GM18502 (cell line): ENCODE measurements at regions not wholly inside any gene's neighbourhood (a gene's known extent, or its start where the extent isn't known, plus 50 kb on each side); places are given as distances from the start of the nearest gene placed in this dataset.
A peak's percentile ranks its signal among the peaks of the same experiment; 100 is the strongest.

Experiments
- ATAC-seq: cut with Tn5 transposase; IDR thresholded peaks from one replicate; pipeline ENCODE4 v1.9.1; 2021; ENCODE audit warnings: mild to moderate bottlenecking; ENCODE audit not compliant: unreplicated experiment, poor library complexity

DNA sequence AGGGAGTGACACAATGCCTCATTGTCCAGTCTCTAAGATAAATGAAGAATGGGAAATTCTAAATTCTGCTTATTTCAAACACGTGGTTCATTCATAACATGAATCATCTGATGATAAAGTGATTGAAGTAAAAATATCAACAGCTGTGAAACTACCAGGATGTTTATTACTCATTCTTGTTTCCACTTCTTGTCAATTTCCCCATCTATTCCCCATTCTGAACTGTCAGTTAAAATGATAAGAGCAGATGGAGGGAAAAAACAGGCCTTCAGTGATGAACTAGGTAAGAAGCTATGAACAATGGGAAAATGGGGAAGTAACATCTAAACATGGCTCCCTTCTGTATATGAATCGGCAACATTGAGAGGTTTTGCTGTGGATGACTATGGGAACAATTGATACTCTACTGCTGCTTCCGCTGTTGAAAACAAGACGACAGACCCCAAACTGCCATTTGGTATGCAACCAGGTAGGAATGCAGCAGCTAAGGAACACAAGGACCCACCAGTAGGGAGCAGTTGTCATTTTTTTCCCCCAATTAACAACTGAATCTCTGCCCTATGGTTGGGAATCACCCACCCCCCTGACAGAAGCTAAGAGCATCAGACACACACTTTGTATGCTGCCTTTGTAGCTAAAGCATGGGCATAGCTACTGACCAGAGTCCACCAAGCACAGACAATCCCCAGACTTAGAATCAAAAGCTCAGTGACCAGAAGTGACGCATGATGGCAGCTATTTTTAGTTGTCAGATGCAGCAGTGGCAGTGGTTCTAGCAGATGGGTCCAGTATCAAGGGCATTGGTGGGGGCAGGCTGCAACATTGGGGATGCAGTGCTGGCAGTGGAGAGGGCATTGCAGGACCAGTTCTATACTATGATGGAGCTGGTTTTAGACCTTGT is 52.9 kb upstream of the ZNF366 start:
- no peak for ATAC-seq

DNA sequence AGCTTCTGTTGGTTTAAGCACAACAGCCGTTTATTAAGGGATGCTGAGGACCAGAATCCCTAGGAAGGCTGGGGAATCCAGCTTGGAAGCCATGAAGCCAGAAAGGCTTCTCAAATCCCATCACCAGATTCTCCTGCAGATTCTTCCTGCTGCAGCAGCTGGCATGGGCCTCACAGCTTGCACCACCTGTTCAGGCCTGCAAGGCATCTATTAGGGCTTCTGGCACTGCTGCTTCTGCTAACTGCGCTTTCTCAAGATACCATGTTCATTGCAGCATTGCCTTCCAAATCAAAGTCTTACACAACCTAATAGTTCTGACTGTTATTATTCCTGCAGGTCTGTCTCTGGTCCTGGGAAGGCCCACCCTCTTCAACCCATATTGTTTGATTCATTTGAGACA is 51.2 kb upstream of the ZNF366 start:
- ATAC-seq = no peak

DNA sequence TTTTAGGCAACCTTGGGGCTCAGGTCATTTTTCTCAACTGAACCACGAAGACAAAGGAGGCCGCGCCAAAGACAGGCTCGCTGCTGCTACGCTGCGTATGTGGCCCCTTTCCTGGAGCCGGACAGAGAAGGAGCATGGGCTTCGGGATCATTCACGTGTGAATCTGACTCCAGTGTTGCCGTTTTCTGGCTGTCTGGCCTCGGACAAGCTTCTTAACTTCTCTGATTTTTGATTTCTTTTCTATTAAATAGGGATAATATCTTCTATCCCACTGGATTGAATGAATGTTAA is 50.8 kb upstream of the ZNF366 start:
- ATAC-seq = no peak

DNA sequence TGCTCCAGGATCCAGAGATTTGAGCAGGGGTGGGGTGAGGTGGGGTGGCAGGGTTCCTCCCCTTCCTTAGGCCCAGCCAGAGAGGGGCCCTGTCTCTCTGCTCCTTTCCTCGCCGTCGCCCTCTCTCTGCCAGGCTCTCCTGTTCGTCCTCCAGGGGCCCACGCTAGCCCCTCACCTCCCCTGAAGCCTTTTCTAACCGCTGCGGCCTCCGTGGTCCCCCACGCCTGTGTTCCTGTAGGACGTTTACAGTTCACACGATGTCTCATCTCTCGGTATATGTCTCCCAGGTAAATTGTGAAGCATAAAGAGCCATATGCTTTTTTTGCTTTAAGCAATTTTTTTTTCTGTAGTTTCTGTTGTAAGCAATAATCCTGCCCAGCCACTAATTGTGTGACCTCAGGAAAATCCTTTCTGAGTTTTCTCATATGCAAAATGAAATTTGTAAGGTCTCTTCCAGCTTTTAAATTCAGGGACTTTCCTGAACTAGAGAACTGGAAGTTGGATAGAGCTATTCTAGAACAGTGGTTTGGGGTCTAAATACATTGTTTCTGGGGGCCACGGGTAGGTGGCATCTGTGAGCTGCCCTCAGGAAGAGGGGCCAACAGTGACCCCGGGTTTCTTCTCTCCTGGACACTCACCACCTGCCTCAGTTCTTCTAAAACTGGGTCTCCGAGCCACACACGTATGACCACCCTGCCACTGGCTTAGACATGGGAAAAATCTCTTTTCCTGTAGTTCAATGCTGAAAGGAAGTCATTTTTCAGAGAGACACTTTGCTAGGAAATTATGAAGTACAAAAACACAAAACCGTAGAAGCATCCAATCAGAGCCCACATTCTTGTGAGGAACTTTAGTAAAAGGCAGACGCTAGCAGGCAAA is 50.2 kb upstream of the ZNF366 start:
- ATAC-seq = peak; percentile 8
